Gastroesophageal sphincter (tissue), 3 donors: ENCODE measurements at regions not wholly inside any gene's neighbourhood (a gene's known extent, or its start where the extent isn't known, plus 50 kb on each side); places are given as distances from the start of the nearest gene placed in this dataset.

Experiments
- POLR2A ChIP-seq, 2 donors: fragments of 450-650 bp; IDR thresholded peaks; one replicate each; pipeline ENCODE4 v1.6.1; 2017; ENCODE audit warnings: antibody characterized with exemption in 2 of 2, mild to moderate bottlenecking in 2 of 2, moderate library complexity in 1 of 2
- TF ChIP-seq, protein P1 (sequence below), 4 experiments: fragments of 200-600 bp in 2 of 4; fragments of 450-650 bp in 2 of 4; sonication (generic) in 1 of 4; IDR thresholded peaks; one replicate each; pipeline ENCODE4 v1.5.1; 2017 to 2019; ENCODE audit warnings: antibody characterized with exemption in 4 of 4, mild to moderate bottlenecking in 2 of 4, moderate library complexity in 2 of 4

DNA sequence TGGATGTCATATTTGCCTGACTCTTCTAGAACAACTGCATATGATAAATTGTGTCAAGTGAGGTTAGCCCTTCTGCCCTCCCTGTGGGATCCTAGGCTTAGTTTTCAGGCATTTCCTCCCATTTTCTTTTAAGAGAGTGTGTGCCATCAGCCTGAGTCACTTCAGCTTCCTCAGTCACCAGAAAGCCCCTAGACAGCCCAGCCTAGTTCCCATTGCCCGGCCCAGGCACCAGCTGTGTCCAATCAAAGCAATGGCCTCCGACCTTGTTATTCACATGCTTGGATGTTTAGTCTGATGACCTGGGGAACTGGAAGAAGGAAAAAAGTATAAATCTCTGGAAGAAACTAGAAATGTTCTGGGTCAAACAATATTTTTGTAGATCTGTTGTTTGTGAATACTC lies 221.9 kb upstream of the LRIG1 start:
- TF ChIP-seq, protein P1, sequence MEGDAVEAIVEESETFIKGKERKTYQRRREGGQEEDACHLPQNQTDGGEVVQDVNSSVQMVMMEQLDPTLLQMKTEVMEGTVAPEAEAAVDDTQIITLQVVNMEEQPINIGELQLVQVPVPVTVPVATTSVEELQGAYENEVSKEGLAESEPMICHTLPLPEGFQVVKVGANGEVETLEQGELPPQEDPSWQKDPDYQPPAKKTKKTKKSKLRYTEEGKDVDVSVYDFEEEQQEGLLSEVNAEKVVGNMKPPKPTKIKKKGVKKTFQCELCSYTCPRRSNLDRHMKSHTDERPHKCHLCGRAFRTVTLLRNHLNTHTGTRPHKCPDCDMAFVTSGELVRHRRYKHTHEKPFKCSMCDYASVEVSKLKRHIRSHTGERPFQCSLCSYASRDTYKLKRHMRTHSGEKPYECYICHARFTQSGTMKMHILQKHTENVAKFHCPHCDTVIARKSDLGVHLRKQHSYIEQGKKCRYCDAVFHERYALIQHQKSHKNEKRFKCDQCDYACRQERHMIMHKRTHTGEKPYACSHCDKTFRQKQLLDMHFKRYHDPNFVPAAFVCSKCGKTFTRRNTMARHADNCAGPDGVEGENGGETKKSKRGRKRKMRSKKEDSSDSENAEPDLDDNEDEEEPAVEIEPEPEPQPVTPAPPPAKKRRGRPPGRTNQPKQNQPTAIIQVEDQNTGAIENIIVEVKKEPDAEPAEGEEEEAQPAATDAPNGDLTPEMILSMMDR (IDR thresholded peaks at IDR 0.05), result no peak
- TF ChIP-seq POLR2A (IDR thresholded peaks at IDR 0.05), result no peak
